HG02623 (cell line): ENCODE measurements at regions not wholly inside any gene's neighbourhood (a gene's known extent, or its start where the extent isn't known, plus 50 kb on each side); places are given as distances from the start of the nearest gene placed in this dataset.
"Not testable (repeated sequence)": the region's sequence is repeated elsewhere in the genome, so short reads cannot be mapped to it uniquely, and the experiment has no call there.

Source experiments
- ATAC-seq: cut with Tn5 transposase; IDR thresholded peaks from one replicate; pipeline ENCODE4 v1.9.1; 2021; ENCODE audit warnings: moderate library complexity; ENCODE audit not compliant: unreplicated experiment

GRCh38 chr13:86569119-86569518 lies 769.9 kb upstream of the SLITRK6 start:
- no peak for ATAC-seq

- ATAC-seq: no peak
These were observed 770.8 kb upstream of the SLITRK6 start for GRCh38 chr13:86569974-86570373.

- ATAC-seq: no peak
These were observed 772.9 kb upstream of the SLITRK6 start for GRCh38 chr13:86572115-86572514.

- ATAC-seq: no peak
These were observed 780.4 kb upstream of the SLITRK6 start for GRCh38 chr13:86579662-86580061.

GRCh38 chr13:86581706-86582105 lies 782.5 kb upstream of the SLITRK6 start:
- ATAC-seq: no peak

GRCh38 chr13:86584301-86584700 lies 785.1 kb upstream of the SLITRK6 start:
- ATAC-seq: no peak

DNA sequence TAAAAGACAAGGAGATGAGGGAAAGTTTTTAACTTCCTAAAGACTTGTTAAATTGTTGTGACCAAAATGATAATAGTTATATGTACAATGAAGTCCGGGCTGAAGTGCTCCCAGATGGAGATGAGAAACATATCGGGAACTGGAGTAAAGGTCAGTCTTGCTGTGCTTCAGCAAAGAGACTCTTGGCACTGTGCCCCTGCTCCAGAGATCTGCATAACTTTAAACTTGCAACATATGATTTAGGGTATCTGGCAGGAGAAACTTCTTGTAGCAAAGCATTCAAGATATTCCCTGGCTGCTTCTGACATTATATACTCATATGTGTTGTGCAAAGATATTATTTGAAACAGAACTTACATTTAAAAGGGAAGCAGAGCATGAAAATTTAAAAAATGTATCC lies 786.6 kb upstream of the SLITRK6 start:
- no peak for ATAC-seq

- ATAC-seq: no peak
These were observed 792.6 kb upstream of the SLITRK6 start for GRCh38 chr13:86591862-86592261.

- no peak for ATAC-seq
These were observed 802.1 kb upstream of the SLITRK6 start for GRCh38 chr13:86601351-86601750.

DNA sequence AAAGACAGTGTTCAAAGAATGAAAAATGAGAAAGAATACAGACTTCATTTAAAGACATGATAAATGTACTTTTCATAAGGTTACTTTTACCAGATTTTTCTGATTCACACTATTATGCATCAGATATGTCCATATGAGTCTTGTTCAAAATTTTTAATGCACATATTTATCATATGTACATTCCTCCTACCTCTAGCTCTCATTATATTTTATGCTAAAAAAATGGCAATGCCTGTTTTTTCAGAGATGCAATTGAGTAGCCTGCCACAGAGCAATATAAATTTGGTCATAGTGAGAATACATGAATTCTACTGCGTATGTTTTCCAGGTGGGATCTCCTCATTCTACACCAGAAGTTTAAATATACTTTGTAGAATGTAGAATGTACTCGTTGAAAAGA lies 807.0 kb upstream of the SLITRK6 start:
- ATAC-seq: no peak

GRCh38 chr13:86608701-86609100 lies 809.5 kb upstream of the SLITRK6 start:
- no peak for ATAC-seq

DNA sequence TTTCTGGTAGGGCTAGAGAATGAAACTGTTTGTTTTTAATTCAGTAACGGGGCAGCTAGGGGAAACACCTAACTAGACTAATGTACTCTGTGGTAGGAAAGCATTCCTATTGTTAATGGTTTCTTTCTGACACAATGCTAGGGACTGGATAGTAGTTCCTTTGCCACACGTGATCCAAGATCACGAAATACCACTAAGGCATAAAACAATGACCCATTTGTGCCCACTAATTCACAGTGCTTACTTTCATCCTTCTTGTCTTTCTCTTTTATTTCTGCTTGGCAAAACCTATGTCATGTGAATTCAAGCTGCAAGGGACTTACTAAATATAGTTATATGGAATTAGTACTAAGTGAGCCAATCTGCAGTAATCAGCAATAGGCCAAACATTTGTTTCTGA lies 834.1 kb upstream of the SLITRK6 start:
- no peak for ATAC-seq

GRCh38 chr13:86651171-86651570 lies 852.0 kb upstream of the SLITRK6 start:
- ATAC-seq: not testable (repeated sequence)

GRCh38 chr13:86653009-86653408 lies 853.8 kb upstream of the SLITRK6 start:
- ATAC-seq: no peak

DNA sequence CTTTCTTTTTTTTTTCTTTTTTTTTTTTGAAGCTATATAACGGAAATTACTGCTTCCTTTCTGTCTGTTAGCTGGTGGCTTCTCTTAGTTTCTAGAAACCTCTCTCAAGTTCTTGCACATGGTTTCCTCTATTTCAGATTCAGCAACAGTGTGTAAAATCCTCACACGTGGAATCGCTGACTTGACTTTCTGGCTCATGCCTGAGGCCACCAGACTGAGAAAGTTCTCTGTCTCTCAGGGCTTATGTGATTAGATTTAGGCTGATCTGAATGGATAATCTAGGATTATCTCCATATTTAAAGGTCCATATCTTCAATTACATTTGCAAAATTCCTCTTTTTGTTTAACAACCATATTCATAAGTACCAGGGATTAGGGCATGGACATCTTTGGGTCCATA lies 856.3 kb upstream of the SLITRK6 start:
- no peak for ATAC-seq

GRCh38 chr13:86660090-86660489 lies 860.9 kb upstream of the SLITRK6 start:
- no peak for ATAC-seq

GRCh38 chr13:86665842-86666241 lies 866.6 kb upstream of the SLITRK6 start:
- no peak for ATAC-seq

DNA sequence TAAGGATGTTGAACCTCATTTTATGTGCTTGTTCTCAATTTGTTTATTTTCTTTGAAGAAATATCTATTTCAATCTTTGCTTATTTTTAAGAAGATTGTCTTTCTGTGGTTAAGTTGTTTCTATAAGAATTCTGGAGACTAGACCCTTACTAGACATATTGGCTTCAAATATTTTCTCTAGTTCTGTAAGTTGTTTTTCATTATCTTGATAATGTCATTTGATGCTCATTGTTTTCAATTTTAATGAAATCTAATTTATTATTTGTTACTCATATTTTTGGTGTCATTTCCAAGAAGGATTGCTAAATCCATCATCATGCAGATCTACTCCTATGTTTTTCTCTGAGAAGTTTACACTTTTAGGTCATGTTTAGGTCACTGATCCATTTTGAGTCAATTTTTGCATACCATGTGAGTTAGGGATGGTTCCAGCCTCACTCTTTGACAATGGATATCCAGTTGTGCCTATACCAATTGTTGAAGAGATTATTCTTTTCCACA lies 874.8 kb upstream of the SLITRK6 start:
- ATAC-seq: no peak

DNA sequence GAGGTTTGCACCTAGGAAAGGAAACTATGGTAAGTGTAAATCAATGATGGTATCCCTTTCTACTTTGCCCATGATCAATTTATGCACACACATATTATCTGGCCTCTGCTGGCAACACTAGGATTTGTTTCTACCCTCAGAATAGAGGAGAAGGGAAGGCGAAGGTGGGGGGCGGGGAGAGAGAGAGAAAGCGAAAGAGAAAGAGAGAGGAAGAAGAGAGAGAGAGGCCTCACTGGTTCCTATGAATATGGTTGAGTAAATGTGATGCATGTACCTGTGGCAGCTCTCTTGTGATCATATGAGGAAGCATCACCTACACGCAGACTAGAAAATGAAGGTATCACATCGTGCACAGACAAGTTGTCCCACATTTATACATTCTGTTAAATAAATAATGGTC lies 882.0 kb upstream of the SLITRK6 start:
- no peak for ATAC-seq

GRCh38 chr13:86684402-86684801 lies 885.2 kb upstream of the SLITRK6 start:
- ATAC-seq: no peak

GRCh38 chr13:86689911-86690310 lies 890.7 kb upstream of the SLITRK6 start:
- ATAC-seq: no peak

GRCh38 chr13:86692291-86692690 lies 893.1 kb upstream of the SLITRK6 start:
- ATAC-seq: no peak

DNA sequence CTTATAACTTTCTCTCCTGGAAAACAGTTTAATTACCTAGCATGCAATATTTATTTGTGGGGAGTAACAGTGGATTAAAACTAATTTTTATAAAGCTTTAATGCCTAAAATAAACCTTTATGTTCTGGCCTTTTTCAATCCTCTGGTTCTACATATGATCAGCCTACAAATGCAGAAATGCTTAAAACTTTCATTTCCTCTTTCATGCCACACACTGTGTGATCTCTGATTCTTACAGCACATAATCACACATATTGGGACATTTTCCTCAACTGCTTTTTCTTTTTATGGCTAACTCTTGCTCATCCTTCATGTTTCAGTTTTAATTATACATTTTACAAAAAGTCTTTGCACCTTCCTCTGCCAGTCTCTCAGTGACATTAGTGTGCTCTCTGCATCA lies 910.8 kb upstream of the SLITRK6 start:
- ATAC-seq: no peak

DNA sequence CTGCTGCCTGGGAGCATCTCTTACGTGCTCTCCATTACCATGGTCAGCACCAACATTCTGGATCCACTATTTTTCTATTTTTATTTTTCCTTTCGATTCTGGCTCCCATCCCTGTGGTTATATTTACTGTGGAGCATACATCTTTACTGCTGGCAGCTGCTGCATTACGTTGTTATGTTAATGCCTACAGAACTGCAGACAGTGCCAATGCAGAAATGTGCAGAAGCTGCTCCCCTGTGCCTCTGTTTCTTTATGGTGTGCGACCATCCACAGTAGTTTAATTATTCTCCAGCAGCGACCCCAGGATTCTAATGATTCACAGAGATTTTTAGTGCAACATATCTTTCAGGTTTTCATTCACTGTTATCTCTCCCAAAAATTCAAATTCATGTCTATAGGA lies 911.7 kb upstream of the SLITRK6 start:
- no peak for ATAC-seq
